GM10248 (cell line): ENCODE measurements at regions not wholly inside any gene's neighbourhood (a gene's known extent, or its start where the extent isn't known, plus 50 kb on each side); places are given as distances from the start of the nearest gene placed in this dataset.
"Not testable (repeated sequence)": the region's sequence is repeated elsewhere in the genome, so short reads cannot be mapped to it uniquely, and the experiment has no call there.

ENCODE experiments used
- CTCF ChIA-PET: fragments of 300-600 bp; sonication (Branson Sonifier 250); formaldehyde crosslinking; extraction: SDS; loops from one replicate; lab custom pipeline; 2021; ENCODE audit warnings: antibody characterized with exemption; lab: Yijun Ruan, JAX
- POLR2A ChIA-PET: fragments of 350-650 bp; sonication (Branson Sonifier 250); formaldehyde crosslinking; extraction: SDS; loops from one replicate; lab custom pipeline; 2020; ENCODE audit warnings: antibody characterized with exemption; lab: Yijun Ruan, JAX
- DNase-seq: peaks from one replicate; pipeline ENCODE4 v3.0.0; 2012; ENCODE audit errors: extremely low spot score
- TF ChIP-seq, protein P1 (sequence below): IDR thresholded peaks from 2 replicates; pipeline ENCODE4 v1.5.1; 2012; ENCODE audit warnings: mild to moderate bottlenecking, low read depth; ENCODE audit errors: extremely low read depth, missing control alignments, control extremely low read depth

DNA sequence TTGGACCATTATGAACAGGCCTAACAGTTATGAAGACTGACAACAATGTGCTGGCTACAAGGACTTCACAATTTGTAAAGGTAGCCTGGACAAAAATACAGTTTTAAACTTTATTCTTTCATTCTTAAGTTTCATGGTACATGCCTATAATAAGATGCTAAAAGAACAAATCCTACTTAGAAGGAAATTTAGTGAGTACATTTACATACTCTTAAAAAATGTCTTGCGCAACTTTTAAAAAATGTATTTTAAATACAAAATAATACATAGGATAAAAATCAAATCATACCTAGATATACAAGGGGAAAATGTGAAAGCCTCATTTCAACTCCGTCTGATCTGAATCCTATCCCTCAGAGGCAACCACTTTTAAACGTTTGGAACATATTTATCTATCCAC lies 200.7 kb upstream of the SPIN4 start:
- CTCF ChIA-PET = no interaction called here
- POLR2A ChIA-PET = no interaction called here
- TF ChIP-seq, protein P1, sequence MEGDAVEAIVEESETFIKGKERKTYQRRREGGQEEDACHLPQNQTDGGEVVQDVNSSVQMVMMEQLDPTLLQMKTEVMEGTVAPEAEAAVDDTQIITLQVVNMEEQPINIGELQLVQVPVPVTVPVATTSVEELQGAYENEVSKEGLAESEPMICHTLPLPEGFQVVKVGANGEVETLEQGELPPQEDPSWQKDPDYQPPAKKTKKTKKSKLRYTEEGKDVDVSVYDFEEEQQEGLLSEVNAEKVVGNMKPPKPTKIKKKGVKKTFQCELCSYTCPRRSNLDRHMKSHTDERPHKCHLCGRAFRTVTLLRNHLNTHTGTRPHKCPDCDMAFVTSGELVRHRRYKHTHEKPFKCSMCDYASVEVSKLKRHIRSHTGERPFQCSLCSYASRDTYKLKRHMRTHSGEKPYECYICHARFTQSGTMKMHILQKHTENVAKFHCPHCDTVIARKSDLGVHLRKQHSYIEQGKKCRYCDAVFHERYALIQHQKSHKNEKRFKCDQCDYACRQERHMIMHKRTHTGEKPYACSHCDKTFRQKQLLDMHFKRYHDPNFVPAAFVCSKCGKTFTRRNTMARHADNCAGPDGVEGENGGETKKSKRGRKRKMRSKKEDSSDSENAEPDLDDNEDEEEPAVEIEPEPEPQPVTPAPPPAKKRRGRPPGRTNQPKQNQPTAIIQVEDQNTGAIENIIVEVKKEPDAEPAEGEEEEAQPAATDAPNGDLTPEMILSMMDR = no peak
- no peak for DNase-seq

DNA sequence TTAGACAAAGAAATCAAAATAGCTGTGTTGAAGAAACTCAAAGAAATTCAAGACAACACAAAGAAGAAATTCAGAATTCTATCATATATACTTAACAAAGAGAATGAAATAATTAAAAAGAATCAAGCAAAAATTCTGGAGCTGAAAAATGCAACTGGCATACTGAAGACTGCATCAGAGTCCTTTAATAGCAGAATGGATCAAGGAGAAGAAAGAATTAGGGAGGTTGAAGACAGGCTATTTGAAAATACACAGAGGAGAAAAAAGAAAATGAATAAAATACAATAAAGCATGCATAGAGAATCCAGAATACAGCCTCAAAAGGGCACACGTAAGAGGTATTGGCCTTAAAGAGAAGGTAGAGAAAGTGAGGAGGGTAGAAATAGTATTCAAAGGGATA lies 179.5 kb upstream of the SPIN4 start:
- DNase-seq = no peak
- POLR2A ChIA-PET = no interaction called here
- TF ChIP-seq, protein P1 = no peak
- CTCF ChIA-PET = no interaction called here

DNA sequence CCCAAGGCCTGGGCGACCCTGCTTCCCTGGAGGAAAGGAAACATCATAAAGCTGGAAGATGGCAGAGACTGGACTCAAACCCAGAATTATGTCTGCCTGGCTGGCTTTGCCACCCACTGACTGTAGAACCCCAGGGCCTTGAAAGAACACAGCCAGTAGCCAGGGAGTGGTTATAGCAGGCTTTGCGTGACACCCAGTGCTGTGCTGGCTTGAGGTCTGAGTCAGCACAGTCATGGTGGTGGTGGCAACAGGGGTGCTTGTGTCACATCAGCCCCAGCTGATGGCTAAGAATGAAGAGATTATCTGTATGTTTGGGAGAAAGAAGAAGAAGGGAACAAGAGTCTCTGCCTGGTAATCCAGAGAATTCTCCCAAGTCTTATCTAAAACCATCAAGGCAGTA lies 178.8 kb upstream of the SPIN4 start:
- DNase-seq = no peak
- CTCF ChIA-PET = no interaction called here
- POLR2A ChIA-PET = no interaction called here
- TF ChIP-seq, protein P1 = no peak

DNA sequence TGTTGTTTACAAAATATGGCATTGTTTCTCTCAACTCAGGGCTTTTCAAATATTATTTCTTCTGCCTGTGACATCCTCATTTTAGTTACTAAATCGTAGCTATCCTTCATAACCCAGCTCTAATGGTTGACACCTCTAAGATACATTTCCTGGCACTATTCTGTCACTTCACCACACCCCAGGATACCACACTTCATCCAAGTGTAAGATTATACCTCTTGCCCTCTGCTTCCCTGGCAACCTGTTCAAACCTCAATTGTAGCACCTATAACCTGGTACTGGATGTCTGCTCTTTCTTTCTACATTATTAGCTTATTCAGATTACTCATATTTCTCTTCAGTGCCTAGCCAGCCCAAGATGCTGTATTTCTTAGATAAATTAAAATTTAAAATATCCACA lies 175.7 kb upstream of the SPIN4 start:
- POLR2A ChIA-PET = no interaction called here
- TF ChIP-seq, protein P1 = no peak
- no peak for DNase-seq
- CTCF ChIA-PET = interaction anchor here (1.1 kb wide), 1 partner anchor 9 kb away, joined by 3 read pairs; no protein-coding TSS in a partner anchor

DNA sequence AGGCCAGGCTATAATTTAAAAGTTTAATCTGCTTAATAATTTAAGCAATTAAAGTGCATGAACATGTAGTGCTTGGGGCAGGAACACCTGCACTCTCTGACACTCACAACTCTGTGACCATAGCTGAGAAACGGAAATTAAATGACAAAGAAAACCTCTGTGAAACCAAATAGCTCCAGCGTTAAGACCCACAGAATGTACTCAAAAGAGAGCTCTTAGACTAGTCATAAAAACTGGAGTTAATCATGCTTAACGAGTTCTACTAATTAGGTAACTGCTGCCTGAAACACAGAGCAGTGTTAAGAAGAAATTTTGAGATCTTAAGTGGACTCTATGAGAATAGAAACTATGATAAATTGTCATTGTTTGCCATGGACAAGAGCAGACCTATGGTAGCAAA lies 174.4 kb upstream of the SPIN4 start:
- TF ChIP-seq, protein P1 = no peak
- no peak for DNase-seq
- ChIA-PET POLR2A (no interaction called here), CTCF (interaction anchor here (1.3 kb wide), 1 partner anchor 12 kb away, joined by 3 read pairs; no protein-coding TSS in a partner anchor)

DNA sequence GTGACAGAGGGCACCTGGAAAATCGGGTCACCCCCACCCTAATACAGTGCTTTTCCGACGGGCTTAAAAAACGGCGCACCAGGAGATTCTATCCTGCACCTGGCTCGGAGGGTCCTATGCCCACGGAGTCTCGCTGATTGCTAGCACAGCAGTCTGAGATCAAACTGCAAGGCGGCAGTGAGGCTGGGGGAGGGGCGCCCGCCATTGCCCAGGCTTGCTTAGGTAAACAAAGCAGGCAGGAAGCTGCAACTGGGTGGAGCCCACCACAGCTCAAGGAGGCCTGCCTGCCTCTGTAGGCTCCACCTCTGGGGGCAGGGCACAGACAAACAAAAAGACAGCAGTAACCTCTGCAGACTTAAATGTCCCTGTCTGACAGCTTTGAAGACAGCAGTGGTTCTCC lies 168.2 kb upstream of the SPIN4 start:
- POLR2A ChIA-PET, DNase-seq, CTCF ChIA-PET: not testable (repeated sequence)

DNA sequence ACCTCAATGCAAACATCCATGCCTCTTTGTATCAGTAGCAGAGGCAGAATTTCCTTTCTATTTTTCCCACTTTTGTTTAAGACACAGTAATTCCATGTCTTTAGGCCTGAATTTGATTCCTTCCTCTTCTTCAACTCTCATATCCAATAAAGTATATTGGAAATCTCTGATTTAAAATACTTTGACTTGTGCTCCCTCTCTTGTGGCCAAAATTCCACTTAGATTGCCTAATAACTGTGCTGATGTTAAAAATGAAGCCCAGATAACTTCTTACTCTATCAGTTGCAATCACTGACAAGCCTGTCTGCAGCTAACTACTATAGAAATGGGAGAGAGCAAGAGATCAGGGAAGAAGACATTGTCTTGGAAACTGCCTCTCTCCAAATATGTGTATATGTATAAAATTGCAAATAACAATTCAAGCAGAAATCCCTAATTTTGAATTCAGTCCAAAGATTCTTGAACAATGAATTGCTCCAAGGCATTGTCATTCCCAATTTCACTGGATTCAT lies 163.5 kb upstream of the SPIN4 start:
- TF ChIP-seq, protein P1 = no peak
- no peak for DNase-seq
- POLR2A ChIA-PET = no interaction called here
- CTCF ChIA-PET = interaction anchor here (1.3 kb wide), 1 partner anchor 8 kb away, joined by 3 read pairs; no protein-coding TSS in a partner anchor
